Hippocampal formation (tissue), 2 donors: ENCODE measurements at regions not wholly inside any gene's neighbourhood (a gene's known extent, or its start where the extent isn't known, plus 50 kb on each side); places are given as distances from the start of the nearest gene placed in this dataset.
"Not testable (repeated sequence)": the region's sequence is repeated elsewhere in the genome, so short reads cannot be mapped to it uniquely, and the experiment has no call there.

ENCODE experiments used
- DNase-seq, 2 donors: peaks; one replicate each; lab custom pipeline; 2025; lab: John Stamatoyannopoulos, UW

- DNase-seq = no peak
Observed at GRCh38 chr3:66633402-66634381, 132.9 kb upstream of the LRIG1 start.

- no peak for DNase-seq
Observed at GRCh38 chr3:66638717-66639116, 137.9 kb upstream of the LRIG1 start.

- no peak for DNase-seq
Observed at GRCh38 chr3:66639809-66640356, 139.1 kb upstream of the LRIG1 start.

GRCh38 chr3:66642019-66642418 lies 141.2 kb upstream of the LRIG1 start:
- no peak for DNase-seq

- DNase-seq = no peak
Observed at GRCh38 chr3:66642484-66642883, 141.7 kb upstream of the LRIG1 start.

- DNase-seq = no peak
Observed at GRCh38 chr3:66644549-66644948, 143.7 kb upstream of the LRIG1 start.

GRCh38 chr3:66648975-66649374 lies 148.2 kb upstream of the LRIG1 start:
- no peak for DNase-seq

GRCh38 chr3:66651520-66651919 lies 150.7 kb upstream of the LRIG1 start:
- DNase-seq = not testable (repeated sequence)

GRCh38 chr3:66652100-66652499 lies 151.3 kb upstream of the LRIG1 start:
- DNase-seq = not testable (repeated sequence)

- no peak for DNase-seq
Observed at GRCh38 chr3:66655044-66655443, 154.2 kb upstream of the LRIG1 start.

GRCh38 chr3:66655671-66656070 lies 154.8 kb upstream of the LRIG1 start:
- no peak for DNase-seq

GRCh38 chr3:66656609-66657008 lies 155.8 kb upstream of the LRIG1 start:
- no peak for DNase-seq

GRCh38 chr3:66659056-66659455 lies 158.2 kb upstream of the LRIG1 start:
- DNase-seq = no peak

- DNase-seq = no peak
Observed at GRCh38 chr3:66661628-66662027, 160.8 kb upstream of the LRIG1 start.

GRCh38 chr3:66662894-66663293 lies 162.1 kb upstream of the LRIG1 start:
- DNase-seq = no peak

- no peak for DNase-seq
Observed at GRCh38 chr3:66665021-66665695, 164.3 kb upstream of the LRIG1 start.

GRCh38 chr3:66666362-66666761 lies 165.5 kb upstream of the LRIG1 start:
- no peak for DNase-seq

- no peak for DNase-seq
Observed at GRCh38 chr3:66667263-66667662, 166.4 kb upstream of the LRIG1 start.

GRCh38 chr3:66671291-66671690 lies 170.5 kb upstream of the LRIG1 start:
- DNase-seq = no peak

GRCh38 chr3:66672830-66673229 lies 172.0 kb upstream of the LRIG1 start:
- no peak for DNase-seq

GRCh38 chr3:66673293-66673692 lies 172.5 kb upstream of the LRIG1 start:
- no peak for DNase-seq

GRCh38 chr3:66675366-66675765 lies 174.5 kb upstream of the LRIG1 start:
- DNase-seq = no peak
